CD14-positive monocyte (primary cell): ENCODE measurements at regions not wholly inside any gene's neighbourhood (a gene's known extent, or its start where the extent isn't known, plus 50 kb on each side); places are given as distances from the start of the nearest gene placed in this dataset.

Source experiments
- DNase-seq, 3 donors: peaks; one replicate each; pipeline ENCODE4 v3.0.0-alpha.2; 2011 to 2022
- H2AFZ ChIP-seq: 2 replicates; pipeline ENCODE4 v1.6.0; 2012; ENCODE audit warnings: mild to moderate bottlenecking, low read depth, low read length, inconsistent platforms; ENCODE audit not compliant: insufficient read depth, poor library complexity, severe bottlenecking
- H3K27ac ChIP-seq, 2 donors: 1 replicate in 1 of 2; 2 replicates in 1 of 2; pipeline ENCODE4 v1.5.1; 2012 to 2013; ENCODE audit warnings: low read length in 2 of 2, control low read depth in 1 of 2, inconsistent platforms in 1 of 2, low read depth in 1 of 2, mild to moderate bottlenecking in 1 of 2
- H3K27me3 ChIP-seq, 2 donors: one replicate each; pipeline versions ENCODE4 v1.6.0 to v1.6.1; 2011 to 2013; ENCODE audit warnings: low read length in 2 of 2; ENCODE audit not compliant: control insufficient read depth in 2 of 2, insufficient read depth in 2 of 2
- H3K36me3 ChIP-seq, 2 donors: replicated peaks in 1 of 2; 1 replicate in 1 of 2; 2 replicates in 1 of 2; pipeline versions ENCODE4 v1.5.1 to v1.6.1; 2012 to 2013; ENCODE audit warnings: low read length in 2 of 2, control low read depth in 1 of 2, inconsistent platforms in 1 of 2, mild to moderate bottlenecking in 1 of 2; ENCODE audit not compliant: insufficient read depth in 2 of 2, control insufficient read depth in 1 of 2
- H3K4me1 ChIP-seq, 2 donors: 1 replicate in 1 of 2; 2 replicates in 1 of 2; pipeline versions ENCODE4 v1.5.1 to v1.6.1; 2012 to 2013; ENCODE audit warnings: low read length in 2 of 2, control low read depth in 1 of 2, inconsistent platforms in 1 of 2, mild to moderate bottlenecking in 1 of 2, moderate library complexity in 1 of 2; ENCODE audit not compliant: insufficient read depth in 2 of 2, control insufficient read depth in 1 of 2
- H3K4me2 ChIP-seq: replicated peaks from 2 replicates; pipeline ENCODE3; 2012; ENCODE audit warnings: low read length, moderate library complexity, mild to moderate bottlenecking; ENCODE audit not compliant: poor library complexity, severe bottlenecking; ENCODE audit errors: extremely low read depth
- H3K4me3 ChIP-seq, 3 experiments: fragments of 200-600 bp in 1 of 3; sonication (generic) in 1 of 3; replicated peaks in 1 of 3; 1 replicate in 2 of 3; 2 replicates in 1 of 3; pipeline ENCODE4 v1.5.1; 2011 to 2013; ENCODE audit warnings: low read length in 3 of 3, mild to moderate bottlenecking in 3 of 3, control low read depth in 2 of 3, low read depth in 2 of 3, inconsistent platforms in 1 of 3, moderate library complexity in 1 of 3
- H3K79me2 ChIP-seq: 2 replicates; pipeline ENCODE4 v1.6.0; 2012; ENCODE audit warnings: mild to moderate bottlenecking, control low read depth, inconsistent platforms, low read length, moderate library complexity; ENCODE audit not compliant: insufficient read depth
- H3K9ac ChIP-seq: 2 replicates; pipeline ENCODE4 v1.6.0; 2017; ENCODE audit warnings: low read length, mild to moderate bottlenecking; ENCODE audit not compliant: insufficient read depth, poor library complexity, severe bottlenecking
- H3K9me3 ChIP-seq, 2 donors: replicated peaks in 1 of 2; 1 replicate in 1 of 2; 2 replicates in 1 of 2; pipeline versions ENCODE4 v1.5.1 to v1.6.1; 2012 to 2013; ENCODE audit warnings: low read length in 2 of 2, control low read depth in 1 of 2; ENCODE audit not compliant: control insufficient read depth in 1 of 2, insufficient read depth in 1 of 2
- H4K20me1 ChIP-seq: 2 replicates; pipeline ENCODE4 v1.6.0; 2012; ENCODE audit warnings: mild to moderate bottlenecking, low read length, control low read depth, moderate library complexity; ENCODE audit not compliant: insufficient read depth
- H3K27ac Mint-ChIP-seq, 7 donors: one replicate each; pipeline ENCODE4 v1.8.0; 2020; ENCODE audit warnings: mild to moderate bottlenecking in 7 of 7, mixed read lengths in 7 of 7, moderate library complexity in 6 of 7, inconsistent platforms in 2 of 7
- H3K27me3 Mint-ChIP-seq, 3 donors: one replicate each; pipeline ENCODE4 v1.8.0; 2021 to 2022; ENCODE audit warnings: low read depth in 3 of 3, mild to moderate bottlenecking in 3 of 3, mixed read lengths in 3 of 3, moderate library complexity in 3 of 3, inconsistent platforms in 1 of 3
- H3K36me3 Mint-ChIP-seq, 2 donors: one replicate each; pipeline ENCODE4 v1.8.0; 2020; ENCODE audit warnings: mixed read lengths in 2 of 2, inconsistent platforms in 1 of 2, mild to moderate bottlenecking in 1 of 2
- H3K4me1 Mint-ChIP-seq: one replicate; pipeline ENCODE4 v1.8.0; 2020; ENCODE audit warnings: mild to moderate bottlenecking, mixed read lengths
- H3K4me3 Mint-ChIP-seq, 2 donors: one replicate each; pipeline ENCODE4 v1.8.0; 2020; ENCODE audit warnings: mild to moderate bottlenecking in 2 of 2, mixed read lengths in 2 of 2, moderate library complexity in 1 of 2
- H3K9me3 Mint-ChIP-seq, 7 donors: one replicate each; pipeline ENCODE4 v1.8.0; 2020 to 2022; ENCODE audit warnings: mixed read lengths in 7 of 7, mild to moderate bottlenecking in 6 of 7, moderate library complexity in 6 of 7, inconsistent platforms in 2 of 7
- WGBS: methylation state at CpG from one replicate; pipeline ENCODE4 v1.1.5; 2013; ENCODE audit warnings: missing lambda C conversion rate; ENCODE audit not compliant: insufficient coverage; 5-methylcytosine and 5-hydroxymethylcytosine counted together
- intact Hi-C, 2 donors: fragments of 100-400 bp; cut with micrococcal nuclease; formaldehyde crosslinking; loops; one replicate each; pipeline versions ENCODE4 v1.15.0 to v1.15.1; 2023
- TF ChIP-seq, protein P1 (sequence below): fragments of 200-600 bp; IDR thresholded peaks from one replicate; pipeline ENCODE4 v1.8.0; 2022; ENCODE audit warnings: antibody characterized with exemption, mild to moderate bottlenecking

DNA sequence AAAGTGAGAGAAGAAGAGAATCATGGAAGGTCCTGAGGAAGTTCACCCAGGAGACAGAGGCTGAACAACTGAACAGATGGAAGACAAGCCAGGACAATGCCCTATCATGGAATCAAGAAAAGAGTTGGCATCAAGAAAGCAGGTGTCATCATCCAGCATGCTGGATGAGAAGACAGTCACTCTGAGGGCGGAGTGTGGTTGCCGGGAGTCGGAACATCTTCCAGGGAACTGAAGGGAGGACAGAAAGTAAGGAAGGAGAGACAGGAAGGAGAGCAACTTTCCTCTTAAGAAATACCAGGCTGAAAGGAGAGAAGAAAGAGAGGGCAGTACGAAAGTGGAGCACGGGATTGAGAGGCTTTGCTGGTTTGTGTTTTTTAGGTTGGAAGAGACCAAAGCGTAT is 654.5 kb upstream of the CELF2 start:
- H2AFZ ChIP-seq = no peak overlapping the region
- Mint-ChIP-seq H3K9me3 (peaks cover 0 to 9% (median 3%) of the 10 kb centered on the region in 7 donors), H3K4me1 (no peaks in the 10 kb centered on the region), H3K4me3 (no peak overlapping the region), H3K27me3 (peaks cover 0 to 6% (median 5%) of the 10 kb centered on the region in 3 donors), H3K27ac (peak overlapping the region in 1 of 7 donors; percentile 21), H3K36me3 (no peaks in the 10 kb centered on the region)
- H3K4me2 ChIP-seq = no peak overlapping the region
- H3K79me2 ChIP-seq = no peaks in the 10 kb centered on the region
- no peak overlapping the region for H3K9ac ChIP-seq
- H3K36me3 ChIP-seq = no peaks in the 10 kb centered on the region
- intact Hi-C loops = no loop called here
- no peaks in the 10 kb centered on the region for H4K20me1 ChIP-seq
- no peak overlapping the region for H3K4me3 ChIP-seq
- TF ChIP-seq, protein P1, sequence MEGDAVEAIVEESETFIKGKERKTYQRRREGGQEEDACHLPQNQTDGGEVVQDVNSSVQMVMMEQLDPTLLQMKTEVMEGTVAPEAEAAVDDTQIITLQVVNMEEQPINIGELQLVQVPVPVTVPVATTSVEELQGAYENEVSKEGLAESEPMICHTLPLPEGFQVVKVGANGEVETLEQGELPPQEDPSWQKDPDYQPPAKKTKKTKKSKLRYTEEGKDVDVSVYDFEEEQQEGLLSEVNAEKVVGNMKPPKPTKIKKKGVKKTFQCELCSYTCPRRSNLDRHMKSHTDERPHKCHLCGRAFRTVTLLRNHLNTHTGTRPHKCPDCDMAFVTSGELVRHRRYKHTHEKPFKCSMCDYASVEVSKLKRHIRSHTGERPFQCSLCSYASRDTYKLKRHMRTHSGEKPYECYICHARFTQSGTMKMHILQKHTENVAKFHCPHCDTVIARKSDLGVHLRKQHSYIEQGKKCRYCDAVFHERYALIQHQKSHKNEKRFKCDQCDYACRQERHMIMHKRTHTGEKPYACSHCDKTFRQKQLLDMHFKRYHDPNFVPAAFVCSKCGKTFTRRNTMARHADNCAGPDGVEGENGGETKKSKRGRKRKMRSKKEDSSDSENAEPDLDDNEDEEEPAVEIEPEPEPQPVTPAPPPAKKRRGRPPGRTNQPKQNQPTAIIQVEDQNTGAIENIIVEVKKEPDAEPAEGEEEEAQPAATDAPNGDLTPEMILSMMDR = no peak
- no peaks in the 10 kb centered on the region for H3K27me3 ChIP-seq
- peaks cover 3% of the 10 kb centered on the region in 2 donors for H3K9me3 ChIP-seq
- H3K27ac ChIP-seq = no peak overlapping the region
- DNase-seq = no peak
- WGBS = 98% methylated on average over 6 of the region's 6 CpGs
- no peaks in the 10 kb centered on the region for H3K4me1 ChIP-seq

DNA sequence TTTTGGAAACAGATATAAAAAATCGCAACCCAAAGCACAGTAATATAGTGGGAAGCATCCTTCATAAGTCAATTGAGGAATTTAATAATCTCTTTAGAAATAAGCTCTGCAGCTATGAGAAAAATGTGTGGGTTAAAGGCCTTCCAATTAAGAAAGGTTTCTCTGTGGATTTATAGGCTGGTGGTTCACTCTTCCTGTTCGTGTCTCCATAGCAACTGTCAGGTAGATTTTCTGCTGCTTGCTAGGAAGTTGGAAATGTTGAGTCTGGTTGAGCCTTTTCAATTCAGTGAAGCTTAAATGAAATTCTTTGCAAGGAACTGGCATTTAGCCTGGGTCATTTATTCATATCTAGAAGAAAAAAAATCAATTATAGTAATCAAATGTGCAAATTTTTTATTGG is 652.8 kb upstream of the CELF2 start:
- no peaks in the 10 kb centered on the region for H3K36me3 Mint-ChIP-seq
- no peak overlapping the region for H3K27ac ChIP-seq
- H3K9ac ChIP-seq = no peak overlapping the region
- no peaks in the 10 kb centered on the region for H3K27me3 ChIP-seq
- intact Hi-C loops = no loop called here
- H3K4me2 ChIP-seq = no peak overlapping the region
- TF ChIP-seq, protein P1 = no peak
- no peak for DNase-seq
- H3K4me1 ChIP-seq = no peaks in the 10 kb centered on the region
- H3K4me3 Mint-ChIP-seq = no peak overlapping the region
- H3K4me3 ChIP-seq = no peak overlapping the region
- no peak overlapping the region for H3K27ac Mint-ChIP-seq
- H3K27me3 Mint-ChIP-seq = peaks cover 2 to 6% (median 5%) of the 10 kb centered on the region in 3 donors
- H3K4me1 Mint-ChIP-seq = no peaks in the 10 kb centered on the region
- no peaks in the 10 kb centered on the region for H3K79me2 ChIP-seq
- no peaks in the 10 kb centered on the region for H4K20me1 ChIP-seq
- peaks cover 3% of the 10 kb centered on the region in 2 donors for H3K9me3 ChIP-seq
- no peaks in the 10 kb centered on the region for H3K36me3 ChIP-seq
- H2AFZ ChIP-seq = no peak overlapping the region
- 71% methylated on average over 1 of the region's 2 CpGs for WGBS
- peaks cover 0 to 9% (median 3%) of the 10 kb centered on the region in 7 donors for H3K9me3 Mint-ChIP-seq
